IgD-negative memory B cell (primary cell): ENCODE measurements at regions not wholly inside any gene's neighbourhood (a gene's known extent, or its start where the extent isn't known, plus 50 kb on each side); places are given as distances from the start of the nearest gene placed in this dataset.
"Not testable (repeated sequence)": the region's sequence is repeated elsewhere in the genome, so short reads cannot be mapped to it uniquely, and the experiment has no call there.

ENCODE experiments used
- H3K27ac Mint-ChIP-seq, 3 donors: one replicate each; pipeline ENCODE4 v1.8.0; 2020 to 2022; ENCODE audit warnings: mild to moderate bottlenecking in 3 of 3, mixed read lengths in 3 of 3, moderate library complexity in 1 of 3
- H3K27me3 Mint-ChIP-seq: one replicate; pipeline ENCODE4 v1.8.0; 2021; ENCODE audit warnings: mixed read lengths
- H3K36me3 Mint-ChIP-seq: one replicate; pipeline ENCODE4 v1.8.0; 2020; ENCODE audit warnings: mild to moderate bottlenecking, mixed read lengths
- H3K4me1 Mint-ChIP-seq, 3 donors: one replicate each; pipeline ENCODE4 v1.8.0; 2020 to 2022; ENCODE audit warnings: mixed read lengths in 3 of 3, mild to moderate bottlenecking in 1 of 3
- H3K4me3 Mint-ChIP-seq, 4 donors: one replicate each; pipeline ENCODE4 v1.8.0; 2020 to 2022; ENCODE audit warnings: mild to moderate bottlenecking in 4 of 4, mixed read lengths in 4 of 4, moderate library complexity in 3 of 4
- H3K9me3 Mint-ChIP-seq, 3 donors: one replicate each; pipeline ENCODE4 v1.8.0; 2020 to 2021; ENCODE audit warnings: mixed read lengths in 3 of 3, mild to moderate bottlenecking in 1 of 3

GRCh38 chr7:140257278-140257677 lies 80.5 kb upstream of the KDM7A start:
- not testable (repeated sequence) for H3K27ac Mint-ChIP-seq, H3K27me3 Mint-ChIP-seq, H3K4me1 Mint-ChIP-seq, H3K36me3 Mint-ChIP-seq, H3K9me3 Mint-ChIP-seq, H3K4me3 Mint-ChIP-seq

DNA sequence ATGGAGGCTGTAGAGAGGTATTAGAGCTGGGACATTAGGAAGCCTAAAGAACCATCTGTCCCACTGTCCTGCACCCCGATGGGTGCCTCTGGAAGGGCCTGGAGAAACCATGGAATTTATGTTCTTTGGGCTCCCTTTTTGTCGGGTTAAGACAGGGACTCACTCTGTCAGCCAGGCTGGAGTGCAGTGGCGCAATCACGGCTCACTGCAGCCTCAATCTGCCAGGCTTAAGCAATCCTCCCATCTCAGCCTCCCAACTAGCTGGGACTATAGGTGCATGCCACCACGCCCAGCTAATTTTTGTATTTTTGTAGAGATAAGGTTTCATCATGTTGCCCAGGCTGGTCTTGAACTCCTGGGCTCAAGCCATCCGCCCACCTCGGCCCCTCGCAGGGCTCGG lies 78.2 kb upstream of the KDM7A start:
- H3K27me3 Mint-ChIP-seq, H3K36me3 Mint-ChIP-seq, H3K4me3 Mint-ChIP-seq, H3K9me3 Mint-ChIP-seq, H3K4me1 Mint-ChIP-seq: not testable (repeated sequence)
- peak overlapping the region in 1 of 3 donors; percentile 31 for H3K27ac Mint-ChIP-seq

DNA sequence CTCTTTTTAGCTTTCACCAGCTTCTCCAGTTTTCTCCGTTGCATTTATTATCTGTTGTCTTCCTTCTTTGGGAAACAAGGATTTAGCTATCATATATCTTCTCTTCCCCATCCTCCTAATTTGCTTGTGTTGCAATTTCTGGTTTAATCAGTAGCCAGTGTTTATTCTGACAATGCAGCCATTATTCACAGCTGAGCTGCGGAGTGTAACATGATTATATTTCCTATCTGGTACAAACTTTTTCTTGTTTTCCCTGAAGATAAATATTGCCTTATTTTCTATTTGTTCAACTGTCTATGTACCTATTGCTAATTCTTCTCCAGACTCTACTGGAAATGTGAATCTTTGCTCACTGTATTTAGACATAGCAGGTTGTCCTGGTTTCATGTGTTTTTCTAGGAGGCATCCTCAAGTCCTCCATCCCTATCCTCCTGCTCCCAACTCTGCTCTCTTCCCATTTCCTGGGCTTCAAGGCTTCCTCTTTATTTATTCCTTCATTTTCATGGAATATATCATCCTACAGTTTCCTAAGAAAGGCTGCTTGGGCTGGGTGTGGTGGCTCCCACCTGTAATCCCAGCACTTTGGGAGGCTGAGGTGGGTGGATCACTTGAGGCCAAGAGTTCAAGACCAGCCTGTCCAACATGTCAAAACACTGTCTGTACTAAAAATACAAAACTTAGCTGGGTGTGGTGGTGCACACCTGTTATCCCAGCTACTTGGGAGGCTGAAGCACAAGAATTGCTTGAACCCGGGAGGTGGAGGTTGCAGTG lies 72.4 kb upstream of the KDM7A start:
- peaks cover 0 to 1% (median 0%) of the 10 kb centered on the region in 3 donors for H3K9me3 Mint-ChIP-seq
- no peaks in the 10 kb centered on the region for H3K36me3 Mint-ChIP-seq
- H3K27me3 Mint-ChIP-seq, result peaks cover 2% of the 10 kb centered on the region
- no peak overlapping the region for H3K4me3 Mint-ChIP-seq
- no peak overlapping the region for H3K27ac Mint-ChIP-seq
- peaks cover 0 to 10% (median 2%) of the 10 kb centered on the region in 3 donors for H3K4me1 Mint-ChIP-seq

- Mint-ChIP-seq H3K4me1 (peaks cover 3 to 9% (median 4%) of the 10 kb centered on the region in 3 donors), H3K27ac (no peak overlapping the region), H3K27me3 (peaks cover 2% of the 10 kb centered on the region), H3K9me3 (peaks cover 0 to 1% (median 0%) of the 10 kb centered on the region in 3 donors), H3K4me3 (no peak overlapping the region), H3K36me3 (no peaks in the 10 kb centered on the region)
These were observed 70.8 kb upstream of the KDM7A start for GRCh38 chr7:140247559-140247958.

DNA sequence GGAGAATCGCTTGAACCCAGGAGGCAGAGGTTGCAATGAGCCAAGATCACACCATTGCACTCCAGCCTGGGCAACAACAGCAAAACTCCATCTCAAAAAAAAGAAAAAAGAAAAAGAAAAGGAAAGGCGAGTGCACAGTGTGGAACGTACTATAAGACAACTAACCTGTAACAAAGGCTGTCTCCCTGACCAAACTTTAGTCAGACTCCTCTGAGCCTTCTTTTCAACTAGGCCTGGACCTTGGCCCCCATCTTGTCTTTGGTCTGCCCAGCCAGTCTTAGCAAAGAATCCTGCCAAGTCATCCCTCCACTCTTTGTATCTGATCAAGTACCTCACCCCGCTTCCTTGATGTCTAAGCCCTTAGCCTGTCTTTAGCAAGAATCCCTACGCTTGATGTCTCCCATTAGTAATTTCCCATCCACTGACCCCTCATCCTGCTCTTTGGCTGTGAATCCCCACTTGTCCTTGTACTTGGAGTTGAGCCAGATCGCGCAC lies 68.9 kb upstream of the KDM7A start:
- H3K27ac Mint-ChIP-seq, result no peak overlapping the region
- peaks cover 0 to 1% (median 0%) of the 10 kb centered on the region in 3 donors for H3K9me3 Mint-ChIP-seq
- H3K27me3 Mint-ChIP-seq, result no peaks in the 10 kb centered on the region
- H3K4me3 Mint-ChIP-seq, result no peak overlapping the region
- peaks cover 1% of the 10 kb centered on the region for H3K36me3 Mint-ChIP-seq
- H3K4me1 Mint-ChIP-seq, result peaks cover 10 to 18% (median 11%) of the 10 kb centered on the region in 3 donors

DNA sequence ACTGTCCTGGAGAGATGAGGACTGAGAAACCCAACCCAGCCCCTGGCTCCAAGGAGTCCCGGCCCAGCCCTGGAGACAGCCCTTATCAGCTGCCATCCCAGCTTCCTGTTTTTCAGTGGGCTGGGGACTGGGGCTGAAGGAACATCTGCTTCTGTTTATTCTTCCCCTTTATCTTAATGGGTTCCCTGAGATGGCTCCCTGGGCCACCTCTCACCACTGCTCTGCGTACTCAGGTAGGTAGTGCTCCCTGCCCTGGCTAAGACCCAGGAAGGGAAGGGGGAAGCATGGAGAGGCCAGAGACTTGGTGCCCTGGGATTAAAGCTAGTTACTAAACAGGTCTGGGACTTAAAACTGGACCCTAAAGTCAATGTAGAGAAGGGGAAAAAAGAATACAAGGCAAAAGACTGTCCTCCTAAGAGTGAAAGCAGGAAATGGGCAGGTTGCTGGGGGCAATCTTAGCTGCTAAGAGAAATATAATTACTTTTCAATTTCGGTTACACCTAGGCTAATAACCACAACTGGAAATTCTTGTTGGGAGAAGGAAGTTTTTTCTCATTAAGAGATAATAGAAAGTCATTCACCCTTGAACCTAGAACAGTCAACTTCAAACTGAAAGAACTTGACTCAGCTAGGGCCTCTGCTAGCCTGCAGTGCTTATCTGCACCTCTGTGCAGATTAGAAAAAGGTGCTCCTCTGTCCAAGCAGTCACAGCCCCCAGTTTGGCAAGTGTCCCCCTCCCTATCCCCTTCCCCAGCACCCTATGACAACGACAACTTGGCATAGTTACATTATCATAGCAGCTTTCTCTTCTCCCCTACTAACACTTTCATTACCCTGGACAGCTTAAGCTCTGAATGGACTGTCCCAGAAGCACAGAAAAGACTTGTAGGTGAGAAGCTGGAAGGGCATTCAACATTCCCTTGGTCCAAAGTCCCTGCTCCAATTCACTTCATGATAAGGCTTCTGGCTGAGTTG lies 65.6 kb upstream of the KDM7A start:
- Mint-ChIP-seq H3K9me3 (peaks cover 0 to 1% (median 0%) of the 10 kb centered on the region in 3 donors), H3K36me3 (peaks cover 1% of the 10 kb centered on the region), H3K27ac (peak overlapping the region in 2 of 3 donors; percentile 13 to 53), H3K4me1 (peaks cover 10 to 14% (median 11%) of the 10 kb centered on the region in 3 donors), H3K27me3 (no peaks in the 10 kb centered on the region), H3K4me3 (peak overlapping the region in 2 of 4 donors; percentile 44 to 78)

GRCh38 chr7:140239653-140239935 lies 62.8 kb upstream of the KDM7A start:
- Mint-ChIP-seq H3K36me3 (peaks cover 1% of the 10 kb centered on the region), H3K4me3 (no peak overlapping the region), H3K27me3 (no peaks in the 10 kb centered on the region), H3K4me1 (peaks cover 10 to 19% (median 14%) of the 10 kb centered on the region in 3 donors), H3K27ac (peak overlapping the region in 1 of 3 donors; percentile 3), H3K9me3 (no peaks in the 10 kb centered on the region)

DNA sequence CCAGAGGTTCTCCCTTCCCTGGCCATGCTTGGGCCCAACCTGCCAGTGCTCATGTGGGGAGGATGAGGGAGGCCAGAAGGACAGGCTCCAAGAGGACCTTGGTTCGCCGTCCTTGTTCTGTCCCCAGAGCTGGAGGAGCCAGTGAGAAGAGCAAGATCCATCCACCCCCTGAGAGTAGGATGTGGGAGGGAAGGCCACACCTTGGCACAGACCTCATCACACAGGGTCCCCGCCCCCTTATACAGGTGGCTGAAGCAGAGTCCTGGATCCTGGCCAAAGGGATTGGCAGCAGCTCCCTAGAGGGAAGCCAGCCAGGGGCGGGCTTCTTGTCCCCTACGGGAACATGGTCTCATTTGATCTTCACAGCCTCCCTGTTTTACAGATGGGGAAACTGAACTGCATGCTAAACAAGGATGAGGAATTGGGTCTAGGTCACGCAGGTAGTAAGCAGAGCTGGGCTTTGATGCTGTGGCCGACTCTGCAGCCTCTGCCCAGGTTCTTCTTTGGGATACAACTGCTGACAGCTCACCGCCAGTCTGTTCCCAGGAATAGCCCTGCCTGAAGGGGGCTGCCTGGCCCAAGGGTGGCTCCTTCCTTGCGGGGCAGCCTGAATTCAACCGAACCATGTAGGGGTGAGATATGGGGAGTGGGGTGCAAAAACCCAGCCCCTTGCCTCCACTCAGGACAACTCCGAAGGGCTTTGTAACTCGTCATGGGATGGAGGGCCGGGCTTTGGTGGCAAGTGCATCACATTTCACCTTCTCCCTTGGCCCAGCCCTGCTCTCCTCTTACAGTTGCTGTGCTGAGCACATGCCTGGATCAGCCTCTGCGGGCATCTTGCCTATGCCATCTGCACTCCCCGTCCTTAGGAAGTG lies 62.2 kb upstream of the KDM7A start:
- Mint-ChIP-seq H3K36me3 (peaks cover 1% of the 10 kb centered on the region), H3K9me3 (no peaks in the 10 kb centered on the region), H3K27ac (peak overlapping the region in 1 of 3 donors; percentile 3), H3K4me3 (no peak overlapping the region), H3K4me1 (peaks cover 10 to 19% (median 15%) of the 10 kb centered on the region in 3 donors), H3K27me3 (no peaks in the 10 kb centered on the region)

GRCh38 chr7:140237390-140237789 lies 60.6 kb upstream of the KDM7A start:
- Mint-ChIP-seq H3K27ac (no peak overlapping the region), H3K4me1 (peaks cover 17 to 25% (median 23%) of the 10 kb centered on the region in 3 donors), H3K4me3 (no peak overlapping the region), H3K27me3 (no peaks in the 10 kb centered on the region), H3K9me3 (no peaks in the 10 kb centered on the region), H3K36me3 (peaks cover 1% of the 10 kb centered on the region)

GRCh38 chr7:140236626-140237025 lies 59.8 kb upstream of the KDM7A start:
- Mint-ChIP-seq H3K4me1 (peaks cover 18 to 24% (median 22%) of the 10 kb centered on the region in 3 donors), H3K4me3 (no peak overlapping the region), H3K36me3 (no peaks in the 10 kb centered on the region), H3K27ac (no peak overlapping the region), H3K27me3 (no peaks in the 10 kb centered on the region), H3K9me3 (no peaks in the 10 kb centered on the region)

DNA sequence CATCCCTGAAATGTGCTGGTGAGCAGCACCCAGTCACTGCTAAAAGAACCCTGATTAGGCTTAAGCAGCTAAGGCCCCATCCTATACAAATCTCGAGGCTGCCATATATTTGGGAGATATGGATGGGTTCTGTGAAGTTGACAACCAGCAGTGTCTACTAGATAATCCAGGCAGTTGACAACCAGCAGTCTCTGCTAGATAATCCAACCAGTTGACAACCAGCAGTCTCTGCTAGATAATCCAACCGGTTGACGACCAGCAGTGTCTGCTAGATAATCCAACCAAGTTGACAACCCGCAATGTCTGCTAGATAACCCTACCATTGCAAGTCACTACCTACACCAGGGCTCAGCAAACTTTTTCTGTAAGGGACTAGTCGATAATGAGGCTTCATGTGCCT lies 58.3 kb upstream of the KDM7A start:
- Mint-ChIP-seq H3K9me3 (no peaks in the 10 kb centered on the region), H3K4me3 (peak overlapping the region in 1 of 4 donors; percentile 7), H3K36me3 (no peaks in the 10 kb centered on the region), H3K27me3 (no peaks in the 10 kb centered on the region), H3K4me1 (peaks cover 25 to 31% (median 27%) of the 10 kb centered on the region in 3 donors), H3K27ac (peak overlapping the region in 1 of 3 donors; percentile 45)

DNA sequence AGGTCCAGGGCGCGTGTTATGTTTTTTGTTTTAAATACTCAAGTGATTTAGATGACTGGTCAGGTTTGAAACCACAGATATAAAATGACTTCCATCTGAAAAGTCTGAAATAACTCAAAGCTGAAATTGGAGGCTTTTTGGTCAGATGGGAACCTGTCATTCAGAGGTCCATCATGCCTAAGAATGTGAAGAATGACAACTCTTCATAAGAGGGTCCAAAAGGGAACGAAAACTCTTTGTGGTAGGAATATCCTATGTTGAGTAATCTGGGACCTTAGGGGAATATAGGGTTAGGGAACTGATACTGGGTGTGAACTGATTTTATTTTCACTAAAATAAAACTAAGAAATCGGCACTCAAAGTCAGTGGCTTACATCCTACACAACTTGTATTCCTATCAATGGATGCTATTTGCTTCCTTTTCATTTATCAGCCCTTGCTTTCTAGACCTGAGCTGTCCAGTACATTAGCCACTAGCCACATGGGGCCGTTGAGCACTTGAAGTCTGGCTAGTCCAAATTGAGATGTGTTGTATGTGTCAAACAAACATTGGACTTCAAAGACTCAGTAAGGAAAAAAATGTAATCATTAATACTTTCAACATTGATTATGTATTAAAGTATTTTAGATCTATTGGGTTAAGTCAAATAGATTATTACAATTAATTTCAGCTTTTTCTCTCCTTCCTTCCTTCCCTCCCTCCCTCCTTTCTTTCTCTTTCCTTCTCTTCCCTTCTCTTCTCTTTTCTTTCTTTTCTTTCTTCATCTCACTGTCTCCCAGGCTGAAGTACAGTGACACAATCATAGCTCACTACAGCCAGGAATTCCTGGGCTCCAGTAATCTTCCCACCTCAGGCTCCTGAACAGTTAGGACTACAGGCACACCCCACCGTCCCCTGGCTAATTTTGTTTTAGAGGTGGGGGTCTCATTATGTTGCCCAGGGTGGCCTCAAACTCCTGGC lies 56.5 kb upstream of the KDM7A start:
- Mint-ChIP-seq H3K36me3 (no peaks in the 10 kb centered on the region), H3K27me3 (no peaks in the 10 kb centered on the region), H3K4me3 (peak overlapping the region; percentile 42 to 98 (median 90)), H3K27ac (peak overlapping the region; percentile 92 to 100 (median 99)), H3K4me1 (peaks cover 36 to 44% (median 37%) of the 10 kb centered on the region in 3 donors), H3K9me3 (no peaks in the 10 kb centered on the region)

GRCh38 chr7:140231771-140232491 lies 55.1 kb upstream of the KDM7A start:
- Mint-ChIP-seq H3K9me3 (no peaks in the 10 kb centered on the region), H3K4me1 (peaks cover 43 to 44% (median 43%) of the 10 kb centered on the region in 3 donors)

More at GRCh38 chr7:140231771-140232491, 55.1 kb upstream of the KDM7A start:
- peak overlapping the region; percentile 89 to 98 (median 98) for H3K4me3 Mint-ChIP-seq
- peak overlapping the region; percentile 92 to 100 (median 99) for H3K27ac Mint-ChIP-seq
- H3K36me3 Mint-ChIP-seq, result no peaks in the 10 kb centered on the region
- no peaks in the 10 kb centered on the region for H3K27me3 Mint-ChIP-seq
